IPS-NIHi11 (cell line): ENCODE measurements at regions not wholly inside any gene's neighbourhood (a gene's known extent, or its start where the extent isn't known, plus 50 kb on each side); places are given as distances from the start of the nearest gene placed in this dataset.
"Not testable (repeated sequence)": the region's sequence is repeated elsewhere in the genome, so short reads cannot be mapped to it uniquely, and the experiment has no call there.

Experiments used
- DNase-seq: peaks from one replicate; pipeline ENCODE4 v3.0.0; 2012; ENCODE audit warnings: mixed read lengths, low spot score

GRCh38 chr4:147246528-147246927 lies 234.4 kb upstream of the EDNRA start:
- not testable (repeated sequence) for DNase-seq

GRCh38 chr4:147247579-147247978 lies 233.3 kb upstream of the EDNRA start:
- no peak for DNase-seq

GRCh38 chr4:147250062-147250461 lies 230.8 kb upstream of the EDNRA start:
- DNase-seq = no peak

- not testable (repeated sequence) for DNase-seq
Measured at GRCh38 chr4:147255268-147255667, 225.6 kb upstream of the EDNRA start.

- DNase-seq = not testable (repeated sequence)
Measured at GRCh38 chr4:147259271-147259670, 221.6 kb upstream of the EDNRA start.

GRCh38 chr4:147284256-147284835 lies 196.6 kb upstream of the EDNRA start:
- no peak for DNase-seq

GRCh38 chr4:147284935-147285334 lies 196.0 kb upstream of the EDNRA start:
- DNase-seq = no peak

- no peak for DNase-seq
Measured at GRCh38 chr4:147285751-147286150, 195.1 kb upstream of the EDNRA start.

- DNase-seq = no peak
Measured at GRCh38 chr4:147286846-147287587, 193.9 kb upstream of the EDNRA start.

GRCh38 chr4:147287588-147287890 lies 193.4 kb upstream of the EDNRA start:
- no peak for DNase-seq

GRCh38 chr4:147288512-147288911 lies 192.4 kb upstream of the EDNRA start:
- DNase-seq = no peak

GRCh38 chr4:147289181-147289580 lies 191.7 kb upstream of the EDNRA start:
- DNase-seq = no peak

GRCh38 chr4:147292604-147293313 lies 188.1 kb upstream of the EDNRA start:
- not testable (repeated sequence) for DNase-seq

- DNase-seq = not testable (repeated sequence)
Measured at GRCh38 chr4:147293314-147293677, 187.6 kb upstream of the EDNRA start.

- DNase-seq = no peak
Measured at GRCh38 chr4:147299205-147299604, 181.7 kb upstream of the EDNRA start.

GRCh38 chr4:147303174-147303872 lies 177.6 kb upstream of the EDNRA start:
- no peak for DNase-seq

GRCh38 chr4:147303873-147304229 lies 177.0 kb upstream of the EDNRA start:
- no peak for DNase-seq

- no peak for DNase-seq
Measured at GRCh38 chr4:147307896-147308674, 172.8 kb upstream of the EDNRA start.

GRCh38 chr4:147309434-147309833 lies 171.5 kb upstream of the EDNRA start:
- DNase-seq = no peak

GRCh38 chr4:147310312-147310711 lies 170.6 kb upstream of the EDNRA start:
- no peak for DNase-seq

- DNase-seq = no peak
Measured at GRCh38 chr4:147311956-147312355, 168.9 kb upstream of the EDNRA start.
